Endodermal cell (in vitro differentiated cells): ENCODE measurements at regions not wholly inside any gene's neighbourhood (a gene's known extent, or its start where the extent isn't known, plus 50 kb on each side); places are given as distances from the start of the nearest gene placed in this dataset.

Experiments used
- DNase-seq: peaks from one replicate; pipeline ENCODE4 v3.0.0-alpha.2; 2017
- H3K27ac ChIP-seq: 2 replicates; pipeline ENCODE4 v1.5.1; 2013; ENCODE audit warnings: mild to moderate bottlenecking, low read depth, low read length, moderate library complexity
- H3K27me3 ChIP-seq: 2 replicates; pipeline ENCODE4 v1.6.1; 2013; ENCODE audit warnings: mild to moderate bottlenecking, low read length, moderate library complexity; ENCODE audit not compliant: insufficient read depth, control insufficient read depth, poor library complexity, severe bottlenecking
- H3K36me3 ChIP-seq: 2 replicates; pipeline ENCODE4 v1.7.0; 2013; ENCODE audit warnings: mild to moderate bottlenecking, low read length, moderate library complexity; ENCODE audit not compliant: control insufficient read depth, insufficient read depth
- H3K4me1 ChIP-seq: one replicate; pipeline ENCODE4 v1.7.0; 2013; ENCODE audit warnings: low read length; ENCODE audit not compliant: control insufficient read depth, insufficient read depth
- H3K4me3 ChIP-seq: 2 replicates; pipeline ENCODE4 v1.5.1; 2013; ENCODE audit warnings: mild to moderate bottlenecking, low read length, moderate library complexity
- H3K9ac ChIP-seq: 2 replicates; pipeline ENCODE4 v1.6.1; 2013; ENCODE audit warnings: mild to moderate bottlenecking, low read length, moderate library complexity; ENCODE audit not compliant: poor library complexity, severe bottlenecking; ENCODE audit errors: extremely low read depth
- H3K9me3 ChIP-seq: 2 replicates; pipeline ENCODE4 v1.6.1; 2013; ENCODE audit warnings: mild to moderate bottlenecking, low read length, moderate library complexity; ENCODE audit not compliant: control insufficient read depth
- H3K27ac Mint-ChIP-seq: 2 replicates; pipeline ENCODE4 v1.8.0; 2020; ENCODE audit warnings: mixed read lengths
- H3K27me3 Mint-ChIP-seq: 2 replicates; pipeline ENCODE4 v1.8.0; 2021; ENCODE audit warnings: mild to moderate bottlenecking, mixed read lengths; ENCODE audit not compliant: insufficient read depth
- H3K36me3 Mint-ChIP-seq: 2 replicates; pipeline ENCODE4 v1.8.0; 2020; ENCODE audit warnings: low read depth, mixed read lengths
- H3K4me1 Mint-ChIP-seq: 2 replicates; pipeline ENCODE4 v1.8.0; 2020; ENCODE audit warnings: mixed read lengths
- H3K4me3 Mint-ChIP-seq: 2 replicates; pipeline ENCODE4 v1.8.0; 2020; ENCODE audit warnings: mild to moderate bottlenecking, moderate library complexity, mixed read lengths
- H3K9me3 Mint-ChIP-seq: 2 replicates; pipeline ENCODE4 v1.8.0; 2020; ENCODE audit warnings: mild to moderate bottlenecking, mixed read lengths
- CTCF ChIP-seq: fragments of 200-600 bp; sonication (generic); conservative IDR thresholded peaks from 2 replicates; pipeline ENCODE4 v1.5.0; 2021; ENCODE audit warnings: antibody characterized with exemption, mild to moderate bottlenecking
- WGBS, 2 experiments: methylation state at CpG; one replicate each; pipeline versions ENCODE4 v1.1.5 to v1.1.7; 2013; ENCODE audit warnings: missing lambda C conversion rate in 2 of 2, mixed read lengths in 1 of 2; ENCODE audit not compliant: insufficient coverage in 1 of 2, insufficient read length in 1 of 2; 5-methylcytosine and 5-hydroxymethylcytosine counted together

- no peak overlapping the region for H3K9ac ChIP-seq
- no peak overlapping the region for H3K4me3 Mint-ChIP-seq
- no peak overlapping the region for H3K4me3 ChIP-seq
- H3K36me3 ChIP-seq: no peaks in the 10 kb centered on the region
- H3K27ac ChIP-seq: no peak overlapping the region
- H3K9me3 ChIP-seq: no peaks in the 10 kb centered on the region
- no peaks in the 10 kb centered on the region for H3K36me3 Mint-ChIP-seq
- H3K27me3 Mint-ChIP-seq: no peaks in the 10 kb centered on the region
- H3K4me1 ChIP-seq: no peaks in the 10 kb centered on the region
- no peak for TF ChIP-seq CTCF
- 82 to 100% methylated on average over 4 to 19 of the region's 34 CpGs for whole genome bisulfite sequencing, 2 experiments
- no peaks in the 10 kb centered on the region for H3K4me1 Mint-ChIP-seq
- no peaks in the 10 kb centered on the region for H3K27me3 ChIP-seq
- peak; percentile 37 for DNase-seq
- H3K27ac Mint-ChIP-seq: no peak overlapping the region
- H3K9me3 Mint-ChIP-seq: no peaks in the 10 kb centered on the region
Measured at GRCh38 chr12:131493068-131493826, 217.6 kb upstream of the SFSWAP start.

GRCh38 chr12:131494216-131494615 lies 216.7 kb upstream of the SFSWAP start:
- H3K27me3 ChIP-seq: no peaks in the 10 kb centered on the region
- H3K4me1 Mint-ChIP-seq: no peaks in the 10 kb centered on the region
- H3K9me3 Mint-ChIP-seq: no peaks in the 10 kb centered on the region
- H3K27ac Mint-ChIP-seq: no peak overlapping the region
- no peak overlapping the region for H3K4me3 Mint-ChIP-seq
- H3K4me1 ChIP-seq: no peaks in the 10 kb centered on the region
- no peaks in the 10 kb centered on the region for H3K36me3 Mint-ChIP-seq
- H3K4me3 ChIP-seq: no peak overlapping the region
- 94 to 95% methylated on average over 18 to 24 of the region's 24 CpGs for WGBS, 2 experiments
- peaks cover 2% of the 10 kb centered on the region for H3K27me3 Mint-ChIP-seq
- no peaks in the 10 kb centered on the region for H3K9me3 ChIP-seq
- DNase-seq: peak; percentile 37
- no peaks in the 10 kb centered on the region for H3K36me3 ChIP-seq
- no peak overlapping the region for H3K9ac ChIP-seq
- no peak overlapping the region for H3K27ac ChIP-seq
- no peak for TF ChIP-seq CTCF

- DNase-seq: peak; percentile 32
- Histone ChIP-seq H3K36me3 (no peaks in the 10 kb centered on the region), H3K4me1 (no peaks in the 10 kb centered on the region), H3K4me3 (no peak overlapping the region), H3K9ac (no peak overlapping the region), H3K27ac (no peak overlapping the region), H3K27me3 (no peaks in the 10 kb centered on the region), H3K9me3 (no peaks in the 10 kb centered on the region)
- Mint-ChIP-seq H3K9me3 (no peaks in the 10 kb centered on the region), H3K4me1 (no peaks in the 10 kb centered on the region), H3K36me3 (no peaks in the 10 kb centered on the region), H3K27ac (no peak overlapping the region), H3K4me3 (no peak overlapping the region), H3K27me3 (peaks cover 2% of the 10 kb centered on the region)
- 87 to 94% methylated on average over 6 to 9 of the region's 9 CpGs for WGBS, 2 experiments
- no peak for TF ChIP-seq CTCF
Measured at GRCh38 chr12:131494741-131495524, 216.0 kb upstream of the SFSWAP start.
